H1 (cell line): ENCODE measurements at regions not wholly inside any gene's neighbourhood (a gene's known extent, or its start where the extent isn't known, plus 50 kb on each side); places are given as distances from the start of the nearest gene placed in this dataset.

Source experiments
- CTCF ChIA-PET: fragments of 300-600 bp; sonication (Branson Sonifier 250); formaldehyde crosslinking; loops from one replicate; lab custom pipeline; 2021; ENCODE audit not compliant: partially characterized antibody; lab: Charles Lee
- POLR2A ChIA-PET: fragments of 300-600 bp; sonication (Branson Sonifier 250); formaldehyde crosslinking; loops from one replicate; lab custom pipeline; 2021; ENCODE audit warnings: inconsistent platforms; ENCODE audit not compliant: partially characterized antibody; lab: Charles Lee
- DNase-seq, 2 experiments: peaks; one replicate each; pipeline versions ENCODE4 v3.0.0 to v3.0.0-alpha.2; 2010 to 2022; ENCODE audit warnings: low spot score in 2 of 2, low read depth in 1 of 2, mixed read lengths in 1 of 2
- FAIRE-seq: peaks from 2 replicates; lab custom pipeline; 2011; peaks lifted over from hg19 to GRCh38; lab: Jason Lieb, UNC
- H2AFZ ChIP-seq: 2 replicates; pipeline ENCODE4 v1.8.1; 2012; ENCODE audit warnings: low read length, inconsistent platforms
- H2AK5ac ChIP-seq: 2 replicates; pipeline ENCODE4 v1.6.1; 2013; ENCODE audit warnings: low read depth, low read length
- H2BK120ac ChIP-seq: replicated peaks from 2 replicates; pipeline ENCODE3; 2013; ENCODE audit warnings: low read depth, low read length, inconsistent platforms
- H2BK12ac ChIP-seq: 2 replicates; pipeline ENCODE4 v1.6.1; 2013; ENCODE audit warnings: low read depth, low read length
- H2BK15ac ChIP-seq: 2 replicates; pipeline ENCODE4 v1.6.1; 2013; ENCODE audit warnings: low read length
- H2BK20ac ChIP-seq: 2 replicates; pipeline ENCODE4 v1.6.1; 2013; ENCODE audit warnings: low read length
- H2BK5ac ChIP-seq: 2 replicates; pipeline ENCODE4 v1.6.1; 2013; ENCODE audit warnings: low read depth, low read length
- H3K14ac ChIP-seq: 2 replicates; pipeline ENCODE4 v1.6.1; 2013; ENCODE audit warnings: inconsistent platforms; ENCODE audit not compliant: insufficient read length
- H3K18ac ChIP-seq: 2 replicates; pipeline ENCODE4 v1.6.1; 2013; ENCODE audit warnings: low read length; ENCODE audit errors: extremely low read depth
- H3K23ac ChIP-seq: 2 replicates; pipeline ENCODE4 v1.6.1; 2013; ENCODE audit warnings: inconsistent platforms; ENCODE audit not compliant: insufficient read length
- H3K23me2 ChIP-seq: 2 replicates; pipeline ENCODE4 v1.6.1; 2013; ENCODE audit warnings: low read depth, low read length
- H3K27ac ChIP-seq: 2 replicates; pipeline ENCODE4 v1.6.1; 2011; ENCODE audit warnings: low read depth, low read length, inconsistent platforms
- H3K27me3 ChIP-seq, 4 experiments: replicated peaks in 1 of 4; 1 replicate in 1 of 4; 2 replicates in 3 of 4; pipeline versions ENCODE4 v1.6.1 to v1.8.1; 2011 to 2013; ENCODE audit warnings: low read length in 3 of 4, mild to moderate bottlenecking in 3 of 4, inconsistent platforms in 2 of 4, mixed read lengths in 2 of 4, moderate library complexity in 1 of 4; ENCODE audit not compliant: control insufficient read depth in 3 of 4, insufficient read depth in 3 of 4; ENCODE audit errors: extremely low read depth in 1 of 4
- H3K36me3 ChIP-seq, 4 experiments: 2 replicates each; pipeline versions ENCODE4 v1.6.1 to v1.8.1; 2011 to 2013; ENCODE audit warnings: mild to moderate bottlenecking in 4 of 4, low read length in 3 of 4, moderate library complexity in 2 of 4, control low read depth in 1 of 4, inconsistent platforms in 1 of 4; ENCODE audit not compliant: insufficient read depth in 4 of 4, control insufficient read depth in 2 of 4
- H3K4ac ChIP-seq: replicated peaks from 2 replicates; pipeline ENCODE3; 2013; ENCODE audit warnings: low read length, low read depth, mixed read lengths, inconsistent platforms; ENCODE audit not compliant: insufficient read length
- H3K4me1 ChIP-seq, 4 experiments: replicated peaks in 1 of 4; 1 replicate in 1 of 4; 2 replicates in 3 of 4; pipeline versions ENCODE4 v1.6.1 to v1.8.1; 2011 to 2013; ENCODE audit warnings: low read length in 3 of 4, inconsistent platforms in 2 of 4, mixed read lengths in 1 of 4; ENCODE audit not compliant: insufficient read depth in 4 of 4, control insufficient read depth in 3 of 4
- H3K4me2 ChIP-seq, 2 experiments: 2 replicates each; pipeline versions ENCODE4 v1.6.1 to v1.8.1; 2011 to 2013; ENCODE audit warnings: low read depth in 2 of 2, low read length in 2 of 2, control low read depth in 1 of 2, inconsistent platforms in 1 of 2, mild to moderate bottlenecking in 1 of 2; ENCODE audit not compliant: insufficient read depth in 1 of 2
- H3K4me3 ChIP-seq, 4 experiments: fragments of 200-600, 300-600 bp in 1 of 4; sonication (generic), shearing (Covaris generic), sonication (Bioruptor Twin) in 1 of 4; 2 replicates each; pipeline versions ENCODE4 v1.5.1 to v1.8.1; 2011 to 2016; ENCODE audit warnings: low read length in 4 of 4, low read depth in 3 of 4, control low read depth in 2 of 4, inconsistent platforms in 2 of 4, mild to moderate bottlenecking in 2 of 4, mixed read lengths in 1 of 4, moderate library complexity in 1 of 4; ENCODE audit not compliant: insufficient read depth in 2 of 4; ENCODE audit errors: extremely low read depth in 1 of 4
- H3K56ac ChIP-seq: replicated peaks from 2 replicates; pipeline ENCODE3; 2013; ENCODE audit warnings: low read depth, mild to moderate bottlenecking, mixed read lengths, low read length, inconsistent platforms; ENCODE audit not compliant: insufficient read length
- H3K79me1 ChIP-seq: 2 replicates; pipeline ENCODE4 v1.6.1; 2013; ENCODE audit warnings: low read depth, low read length, control low read depth
- H3K79me2 ChIP-seq, 2 experiments: 2 replicates each; pipeline versions ENCODE4 v1.6.1 to v1.8.1; 2012 to 2013; ENCODE audit warnings: low read length in 2 of 2, mild to moderate bottlenecking in 2 of 2, inconsistent platforms in 1 of 2; ENCODE audit not compliant: insufficient read depth in 2 of 2, control insufficient read depth in 1 of 2
- H3K9ac ChIP-seq, 4 experiments: replicated peaks in 1 of 4; 1 replicate in 1 of 4; 2 replicates in 3 of 4; pipeline versions ENCODE4 v1.6.1 to v1.8.1; 2011 to 2013; ENCODE audit warnings: low read depth in 3 of 4, low read length in 3 of 4, control low read depth in 2 of 4, mild to moderate bottlenecking in 2 of 4, moderate library complexity in 2 of 4, inconsistent platforms in 1 of 4; ENCODE audit errors: extremely low read depth in 1 of 4
- H3K9me3 ChIP-seq, 2 experiments: 2 replicates each; pipeline versions ENCODE4 v1.6.1 to v1.8.1; 2012 to 2013; ENCODE audit warnings: mild to moderate bottlenecking in 2 of 2, moderate library complexity in 2 of 2, control low read depth in 1 of 2, inconsistent platforms in 1 of 2, low read depth in 1 of 2, low read length in 1 of 2, mixed read lengths in 1 of 2; ENCODE audit not compliant: insufficient read depth in 2 of 2
- H4K20me1 ChIP-seq, 2 experiments: replicated peaks in 1 of 2; 2 replicates each; pipeline versions ENCODE3 to v1.8.1; 2011 to 2013; ENCODE audit warnings: inconsistent platforms in 2 of 2, low read length in 2 of 2, mild to moderate bottlenecking in 1 of 2; ENCODE audit not compliant: insufficient read depth in 2 of 2, control insufficient read depth in 1 of 2
- H4K5ac ChIP-seq: 2 replicates; pipeline ENCODE4 v1.6.1; 2013; ENCODE audit warnings: low read length, low read depth, mixed read lengths, inconsistent platforms; ENCODE audit not compliant: insufficient read length
- H4K8ac ChIP-seq: 2 replicates; pipeline ENCODE4 v1.8.0; 2013; ENCODE audit warnings: mild to moderate bottlenecking, moderate library complexity, low read length, inconsistent platforms; ENCODE audit not compliant: insufficient read depth; ENCODE audit errors: extremely low read depth
- H4K91ac ChIP-seq: replicated peaks from 2 replicates; pipeline ENCODE3; 2013; ENCODE audit warnings: low read length, mixed read lengths, inconsistent platforms; ENCODE audit not compliant: insufficient read length
- CBX8 ChIP-seq: fragments of 300-800, 300-1000 bp; sonication (generic); IDR thresholded peaks from 2 replicates; pipeline ENCODE4 v1.7.1; 2016; ENCODE audit warnings: low read depth, low read length, borderline replicate concordance
- KDM1A ChIP-seq: fragments of 200-600, 300-600 bp; sonication (generic); IDR thresholded peaks from 2 replicates; pipeline ENCODE4 v1.7.1; 2016; ENCODE audit warnings: mild to moderate bottlenecking, low read length, borderline replicate concordance
- WGBS, 2 experiments: shearing (Covaris generic) in 1 of 2; methylation state at CpG; one replicate each; pipeline versions ENCODE4 v1.1.6 to v1.1.7; 2013 to 2015; ENCODE audit warnings: low lambda C conversion rate in 2 of 2, mixed read lengths in 2 of 2, inconsistent platforms in 1 of 2, low coverage in 1 of 2, missing lambda C conversion rate in 1 of 2; ENCODE audit not compliant: insufficient replicate concordance in 2 of 2, insufficient coverage in 1 of 2, insufficient read length in 1 of 2; ENCODE audit errors: extremely low coverage in 1 of 2, missing lambda C conversion rate in 1 of 2; 5-methylcytosine and 5-hydroxymethylcytosine counted together

- H3K27ac ChIP-seq = no peak overlapping the region
- DNase-seq (no peak), FAIRE-seq (no peak)
- H2BK12ac ChIP-seq = peak overlapping the region; percentile 68; the same call in 1 of the 2 replicates
- ChIA-PET CTCF (no interaction called here), POLR2A (no interaction called here)
- no peak overlapping the region for H2BK15ac ChIP-seq
- TF ChIP-seq KDM1A (peak; percentile 71; the same call in 1 of the 2 replicates), CBX8 (no peak)
- H3K9me3 ChIP-seq = 0 out of 4 replicates have a peak, but pooled peaks cover 0 to 3% of the 10 kb centered on the region in 2 experiments
- H3K4ac ChIP-seq = no peak overlapping the region
- no peak overlapping the region for H4K91ac ChIP-seq
- H4K5ac ChIP-seq = no peak overlapping the region
- no peak overlapping the region; the same call in 1 of the 2 replicates for H3K18ac ChIP-seq
- no peak overlapping the region for H3K9ac ChIP-seq
- H3K27me3 ChIP-seq = no peaks in the 10 kb centered on the region
- no peak overlapping the region for H2BK5ac ChIP-seq
- H3K36me3 ChIP-seq = no peaks in the 10 kb centered on the region
- H3K4me3 ChIP-seq = no peak overlapping the region
- H3K56ac ChIP-seq = no peak overlapping the region
- peaks cover 0 to 5% (median 0%) of the 10 kb centered on the region in 4 experiments; a peak in 2 of 7 replicates for H3K4me1 ChIP-seq
- H2BK120ac ChIP-seq = no peak overlapping the region
- H3K23me2 ChIP-seq = peaks cover 2% of the 10 kb centered on the region; the same call in 1 of the 2 replicates
- H4K8ac ChIP-seq = no peak overlapping the region
- H3K4me2 ChIP-seq = no peak overlapping the region
- H3K23ac ChIP-seq = no peak overlapping the region
- no peaks in the 10 kb centered on the region for H4K20me1 ChIP-seq
- H2BK20ac ChIP-seq = no peak overlapping the region
- H2AK5ac ChIP-seq = no peak overlapping the region
- no peaks in the 10 kb centered on the region for H3K79me2 ChIP-seq
- H3K79me1 ChIP-seq = no peaks in the 10 kb centered on the region
- WGBS, 2 experiments = 83% methylated on average over 9 of the region's 9 CpGs; no CpG with 5 or more reads in 1 of the 2 experiments
- H2AFZ ChIP-seq = no peak overlapping the region
- no peak overlapping the region for H3K14ac ChIP-seq
Measured at GRCh38 chr10:3948843-3949242, 163.8 kb upstream of the KLF6 start.
